MM.1S (cell line): ENCODE measurements at regions not wholly inside any gene's neighbourhood (a gene's known extent, or its start where the extent isn't known, plus 50 kb on each side); places are given as distances from the start of the nearest gene placed in this dataset.

ENCODE experiments used
- DNase-seq: peaks from one replicate; pipeline ENCODE4 v3.0.0-alpha.2; 2015
- H2AFZ ChIP-seq: fragments of 300-600 bp; sonication (generic); 2 replicates; pipeline ENCODE4 v1.6.0; 2016; ENCODE audit warnings: antibody characterized with exemption, low read length
- H3F3A ChIP-seq: fragments of 300-600 bp; sonication (generic); 2 replicates; pipeline ENCODE4 v1.6.1; 2016; ENCODE audit warnings: mild to moderate bottlenecking, antibody characterized with exemption, low read length, moderate library complexity, mixed read lengths; ENCODE audit not compliant: insufficient read depth
- H3K27ac ChIP-seq: fragments of 300-600 bp; sonication (generic); 2 replicates; pipeline ENCODE4 v1.5.1; 2016; ENCODE audit warnings: mild to moderate bottlenecking, low read length
- H3K27me3 ChIP-seq: fragments of 300-600 bp; sonication (generic); replicated peaks from 2 replicates; pipeline ENCODE4 v1.6.0; 2016; ENCODE audit warnings: low read length; ENCODE audit not compliant: insufficient read depth
- H3K36me3 ChIP-seq: fragments of 300-600 bp; sonication (generic); replicated peaks from 2 replicates; pipeline ENCODE4 v1.6.1; 2016; ENCODE audit warnings: mild to moderate bottlenecking, low read length, mixed read lengths; ENCODE audit not compliant: insufficient read depth
- H3K4me1 ChIP-seq: fragments of 300-600 bp; sonication (generic); 2 replicates; pipeline ENCODE4 v1.6.1; 2016; ENCODE audit warnings: low read length, mixed read lengths
- H3K4me2 ChIP-seq: fragments of 300-600 bp; sonication (generic); 2 replicates; pipeline ENCODE4 v1.6.0; 2016; ENCODE audit warnings: low read depth, low read length
- H3K4me3 ChIP-seq: fragments of 300-600 bp; sonication (generic); 2 replicates; pipeline ENCODE4 v1.5.1; 2016; ENCODE audit warnings: low read length, mixed read lengths
- H3K79me2 ChIP-seq: fragments of 300-600 bp; sonication (generic); 2 replicates; pipeline ENCODE4 v1.6.1; 2016; ENCODE audit warnings: mixed run types, low read length, mixed read lengths
- H3K9ac ChIP-seq: fragments of 300-600 bp; sonication (generic); 2 replicates; pipeline ENCODE4 v1.6.1; 2016; ENCODE audit warnings: low read length, mixed read lengths
- H3K9me2 ChIP-seq: fragments of 300-600 bp; sonication (generic); replicated peaks from 2 replicates; pipeline ENCODE4 v1.6.1; 2016; ENCODE audit warnings: mild to moderate bottlenecking, low read length, mixed read lengths; ENCODE audit not compliant: insufficient read depth
- H3K9me3 ChIP-seq: fragments of 300-600 bp; sonication (generic); replicated peaks from 2 replicates; pipeline ENCODE4 v1.6.1; 2016; ENCODE audit warnings: mild to moderate bottlenecking, low read length, mixed read lengths; ENCODE audit not compliant: insufficient read depth
- H4K20me1 ChIP-seq: fragments of 300-600 bp; sonication (generic); 2 replicates; pipeline ENCODE4 v1.6.1; 2016; ENCODE audit warnings: mild to moderate bottlenecking, low read length, moderate library complexity, mixed read lengths; ENCODE audit not compliant: insufficient read depth
- CTCF ChIP-seq: fragments of 300-600 bp; sonication (generic); IDR thresholded peaks from 2 replicates; pipeline ENCODE4 v1.5.1; 2016; ENCODE audit warnings: antibody characterized with exemption, low read length, mixed read lengths
- EZH2 ChIP-seq: fragments of 300-600 bp; sonication (generic); optimal IDR thresholded peaks from 2 replicates; pipeline ENCODE3; 2017; ENCODE audit warnings: low read depth, mild to moderate bottlenecking, antibody characterized with exemption, low read length, mixed read lengths
- EZH2phosphoT487 ChIP-seq: fragments of 300-600 bp; sonication (generic); IDR thresholded peaks from 2 replicates; pipeline ENCODE4 v1.6.1; 2018; ENCODE audit warnings: antibody characterized with exemption, low read length

- no peak overlapping the region for H3K4me2 ChIP-seq
- no peak overlapping the region for H2AFZ ChIP-seq
- no peaks in the 10 kb centered on the region for H3K9me2 ChIP-seq
- H3K27me3 ChIP-seq = no peaks in the 10 kb centered on the region
- no peaks in the 10 kb centered on the region for H3K4me1 ChIP-seq
- H4K20me1 ChIP-seq = no peaks in the 10 kb centered on the region
- H3K9me3 ChIP-seq = no peaks in the 10 kb centered on the region
- no peaks in the 10 kb centered on the region for H3F3A ChIP-seq
- no peak overlapping the region for H3K9ac ChIP-seq
- no peak overlapping the region for H3K27ac ChIP-seq
- H3K79me2 ChIP-seq = no peaks in the 10 kb centered on the region
- no peak overlapping the region for H3K4me3 ChIP-seq
- DNase-seq = no peak
- H3K36me3 ChIP-seq = no peaks in the 10 kb centered on the region
- TF ChIP-seq CTCF (no peak), EZH2 (no peak), EZH2phosphoT487 (no peak)
These were observed 342.6 kb downstream of the C4orf33 start for GRCh38 chr4:129438456-129438981.

- Histone ChIP-seq H3K79me2 (no peaks in the 10 kb centered on the region), H3K36me3 (no peaks in the 10 kb centered on the region), H4K20me1 (no peaks in the 10 kb centered on the region), H3K4me2 (no peak overlapping the region), H3K4me3 (no peak overlapping the region), H2AFZ (no peak overlapping the region), H3K4me1 (no peaks in the 10 kb centered on the region), H3K9ac (no peak overlapping the region), H3K9me2 (no peaks in the 10 kb centered on the region), H3F3A (no peaks in the 10 kb centered on the region), H3K27me3 (no peaks in the 10 kb centered on the region), H3K27ac (no peak overlapping the region), H3K9me3 (no peaks in the 10 kb centered on the region)
- no peak for DNase-seq
- TF ChIP-seq EZH2phosphoT487 (no peak), CTCF (no peak), EZH2 (no peak)
These were observed 350.1 kb downstream of the C4orf33 start for GRCh38 chr4:129446074-129446473.

GRCh38 chr4:129453524-129454200 lies 357.7 kb downstream of the C4orf33 start:
- H3K9ac ChIP-seq = no peak overlapping the region
- no peak overlapping the region for H3K4me2 ChIP-seq
- no peaks in the 10 kb centered on the region for H3K36me3 ChIP-seq
- H3K9me2 ChIP-seq = no peaks in the 10 kb centered on the region
- H3F3A ChIP-seq = no peaks in the 10 kb centered on the region
- no peaks in the 10 kb centered on the region for H3K9me3 ChIP-seq
- TF ChIP-seq EZH2phosphoT487 (no peak), EZH2 (no peak), CTCF (no peak)
- no peak for DNase-seq
- H4K20me1 ChIP-seq = no peaks in the 10 kb centered on the region
- no peaks in the 10 kb centered on the region for H3K79me2 ChIP-seq
- H3K4me1 ChIP-seq = no peaks in the 10 kb centered on the region
- H2AFZ ChIP-seq = no peak overlapping the region
- H3K27ac ChIP-seq = no peak overlapping the region
- no peaks in the 10 kb centered on the region for H3K27me3 ChIP-seq
- no peak overlapping the region for H3K4me3 ChIP-seq
